ENCODE measurements at regions not wholly inside any gene's neighbourhood (a gene's known extent, or its start where the extent isn't known, plus 50 kb on each side); places are given as distances from the start of the nearest gene placed in this dataset.

- no peak for DNase-seq (ENCODE audit: low read depth)
These were observed 705.6 kb upstream of the ID2 start for GRCh38 chr2:7976206-7976605.

GRCh38 chr2:7977981-7978380 lies 703.9 kb upstream of the ID2 start:
- no peak for DNase-seq (ENCODE audit: low read depth)

- DNase-seq (ENCODE audit: low read depth): no peak
These were observed 699.8 kb upstream of the ID2 start for GRCh38 chr2:7982054-7982453.

- no peak for DNase-seq (ENCODE audit: low read depth)
These were observed 698.4 kb upstream of the ID2 start for GRCh38 chr2:7983451-7983850.

DNA sequence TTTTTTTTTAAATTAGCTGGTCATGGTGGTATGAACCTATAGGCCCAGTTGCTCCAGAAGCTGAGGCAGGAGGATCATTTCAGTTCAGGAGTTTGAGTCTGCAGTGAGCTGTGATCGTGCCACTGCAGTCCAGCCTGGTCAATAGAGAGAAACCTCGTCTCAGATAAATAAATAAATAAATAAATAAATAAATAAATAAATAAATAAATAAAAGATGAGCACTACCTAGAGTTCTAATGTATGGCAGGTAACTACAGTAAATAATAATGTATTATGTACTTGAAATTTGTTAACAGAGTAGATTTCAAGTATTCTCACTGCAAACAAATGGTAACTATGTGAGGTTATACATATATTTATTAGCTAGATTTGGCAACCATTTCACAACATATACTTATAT lies 697.9 kb upstream of the ID2 start:
- DNase-seq (ENCODE audit: low read depth): no peak

DNA sequence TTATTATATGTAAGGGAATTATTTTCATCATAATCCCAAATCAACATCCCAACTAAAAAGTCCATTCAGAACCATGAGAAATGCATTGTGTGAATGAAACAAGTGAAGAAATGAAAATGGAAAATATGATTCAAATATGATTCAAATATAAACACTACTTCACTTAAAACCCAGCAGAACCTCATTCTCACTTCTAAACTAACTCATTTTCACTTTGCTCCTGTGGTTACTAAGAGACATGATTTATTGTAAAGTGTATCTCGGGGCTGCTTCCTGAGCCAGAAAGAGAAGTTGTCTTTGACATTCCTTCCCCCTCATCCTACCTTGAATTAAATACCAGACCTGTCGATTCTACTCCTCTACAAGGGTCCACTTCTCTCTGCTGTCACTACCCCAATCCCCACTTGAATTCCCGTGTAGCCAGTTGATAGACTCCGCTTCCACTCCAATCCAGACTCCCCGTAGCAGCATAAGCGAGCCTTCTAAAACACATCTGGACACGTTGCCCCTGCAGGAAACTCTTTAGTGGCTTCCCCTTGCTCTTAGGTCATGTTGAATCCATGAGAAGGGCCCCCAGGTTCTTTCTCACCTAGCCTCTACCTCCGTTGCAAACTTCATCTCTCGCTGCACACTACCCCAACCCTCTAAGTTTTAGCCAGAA lies 697.0 kb upstream of the ID2 start:
- no peak for DNase-seq (ENCODE audit: low read depth)

DNA sequence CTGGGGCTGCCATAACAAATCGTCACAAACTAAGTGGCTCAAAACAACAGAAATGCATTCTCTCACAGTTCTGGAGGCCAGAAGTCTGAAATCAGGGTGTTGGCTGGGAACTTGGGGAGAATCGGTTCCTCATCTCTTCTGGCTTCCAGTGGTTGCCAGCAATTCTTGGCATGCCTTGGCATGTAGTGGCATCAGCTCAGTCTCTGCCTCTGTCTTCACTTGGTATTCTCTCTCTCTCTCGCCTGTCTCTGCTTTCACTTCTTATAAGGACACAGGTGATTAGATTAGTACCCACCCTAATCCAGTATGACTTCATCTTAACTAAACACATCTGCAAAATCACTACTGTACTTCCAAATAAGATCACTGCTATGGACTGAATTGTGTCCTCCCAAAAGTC lies 695.4 kb upstream of the ID2 start:
- no peak for DNase-seq (ENCODE audit: low read depth)

- DNase-seq (ENCODE audit: low read depth): no peak
These were observed 693.9 kb upstream of the ID2 start for GRCh38 chr2:7987992-7988391.

DNA sequence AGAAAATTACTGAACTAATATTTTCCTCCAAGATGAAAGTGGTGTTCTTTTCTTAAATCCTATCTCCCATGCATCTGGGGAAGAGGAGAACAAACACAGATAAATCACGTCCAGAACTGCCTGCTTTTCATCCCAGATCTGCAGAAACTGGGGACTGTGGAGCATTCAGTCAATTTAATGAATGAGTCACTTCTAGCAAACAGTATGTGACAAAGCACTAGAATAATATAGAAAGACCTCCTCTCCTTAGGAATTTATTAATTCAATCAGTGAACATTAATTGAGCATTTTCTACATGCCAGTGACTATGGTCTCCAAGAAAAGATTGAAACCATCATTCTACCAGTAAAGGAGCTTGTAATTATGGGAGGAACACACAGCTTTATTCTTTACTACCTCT lies 693.4 kb upstream of the ID2 start:
- DNase-seq (ENCODE audit: low read depth): no peak

GRCh38 chr2:7989823-7990222 lies 692.0 kb upstream of the ID2 start:
- no peak for DNase-seq (ENCODE audit: low read depth)

GRCh38 chr2:7992612-7993602 lies 688.9 kb upstream of the ID2 start:
- DNase-seq (ENCODE audit: low read depth): no peak

DNA sequence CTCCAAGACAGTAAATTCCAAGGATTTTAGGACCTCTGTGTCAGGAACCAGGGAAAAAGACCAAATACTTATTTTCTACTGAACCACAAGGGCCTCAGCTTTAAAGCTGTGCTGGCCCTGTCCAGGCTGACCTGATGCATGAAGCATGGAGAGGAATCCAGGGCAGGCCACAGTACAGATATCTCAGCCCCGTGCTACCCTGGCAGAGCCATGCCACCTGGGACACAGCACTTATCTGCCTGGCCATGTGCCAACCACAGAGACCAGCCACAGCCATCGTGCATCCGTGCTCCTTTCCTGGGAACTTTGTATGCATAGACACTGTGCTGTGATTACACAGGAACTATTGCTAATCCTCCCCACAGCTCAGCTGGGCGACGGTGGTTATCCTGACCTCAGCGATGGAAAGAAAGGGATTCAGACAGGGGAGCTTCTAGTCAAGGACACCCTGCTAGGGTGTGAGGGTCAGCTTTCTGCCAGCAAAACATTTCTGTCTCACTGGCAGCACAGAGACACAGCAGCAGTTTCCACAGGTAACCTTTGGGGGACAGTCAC lies 687.4 kb upstream of the ID2 start:
- DNase-seq (ENCODE audit: low read depth): no peak

DNA sequence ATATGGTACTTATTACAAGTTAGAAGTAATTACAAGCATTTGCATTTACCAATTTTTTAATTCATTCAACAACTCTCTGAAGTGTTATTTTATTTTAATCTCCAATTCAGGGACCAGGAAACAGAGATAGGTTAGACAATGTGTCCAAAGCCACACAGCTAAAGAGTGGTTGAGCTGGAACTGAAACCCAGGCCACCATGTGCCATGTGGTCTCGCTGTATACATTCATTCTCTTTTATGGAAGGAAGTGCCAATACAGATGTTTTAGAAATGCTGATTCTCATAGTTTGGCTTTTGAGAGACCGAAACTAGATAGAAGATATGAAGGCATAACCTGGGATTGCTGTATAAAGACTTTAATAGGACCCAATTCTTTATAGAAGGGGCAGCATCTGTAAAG lies 684.6 kb upstream of the ID2 start:
- DNase-seq (ENCODE audit: low read depth): no peak

- DNase-seq (ENCODE audit: low read depth): no peak
These were observed 682.0 kb upstream of the ID2 start for GRCh38 chr2:7999683-8000476.

DNA sequence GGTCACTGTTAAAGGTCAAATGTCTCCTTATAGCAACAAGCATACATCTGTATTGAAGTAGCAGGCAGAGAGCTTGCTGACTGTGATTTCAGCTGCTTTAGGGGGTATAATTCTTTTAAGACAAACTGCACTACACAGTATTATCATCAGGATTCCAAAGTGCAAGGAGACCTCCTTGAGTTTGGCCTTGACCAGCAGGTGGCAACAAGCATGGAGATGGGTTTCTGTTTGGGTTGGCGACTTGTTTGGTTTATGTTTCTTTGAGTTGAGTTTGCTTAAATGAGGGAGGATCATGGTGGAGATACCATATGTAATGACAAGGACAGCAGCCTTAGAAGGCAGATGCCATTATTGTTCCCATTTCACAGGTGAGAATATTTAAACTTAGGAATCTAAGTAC lies 681.0 kb upstream of the ID2 start:
- DNase-seq (ENCODE audit: low read depth): no peak

- no peak for DNase-seq (ENCODE audit: low read depth)
These were observed 679.0 kb upstream of the ID2 start for GRCh38 chr2:8002765-8003393.

DNA sequence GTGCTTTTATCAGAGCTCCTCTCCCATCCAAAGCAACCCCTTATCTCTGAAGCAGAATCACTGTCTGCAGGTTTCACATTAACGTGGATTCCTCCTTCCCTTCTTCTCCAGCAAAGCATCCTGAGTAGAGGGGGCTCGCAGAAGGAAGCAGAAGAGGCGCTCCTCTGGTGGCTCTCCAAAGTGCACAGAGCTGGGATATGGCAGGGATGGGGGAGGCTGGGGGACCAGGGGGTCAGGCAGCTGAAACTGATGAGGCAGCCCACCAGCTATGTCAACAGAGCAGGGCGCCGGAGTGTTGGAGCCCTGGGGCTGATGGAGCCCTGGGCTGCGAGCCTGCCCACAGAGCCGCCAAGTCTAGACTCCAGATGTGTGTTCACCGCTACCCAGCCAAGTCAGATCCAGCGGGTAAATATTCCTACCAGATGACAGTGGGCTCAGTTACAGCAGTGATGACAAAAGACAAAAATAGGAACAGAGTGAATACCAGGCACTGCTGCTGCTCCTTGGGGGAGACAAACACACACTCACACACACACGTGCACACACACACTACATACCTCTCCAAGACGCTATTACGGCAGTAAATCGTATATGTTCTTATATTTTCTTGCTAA lies 678.3 kb upstream of the ID2 start:
- no peak for DNase-seq (ENCODE audit: low read depth)

GRCh38 chr2:8004250-8004681 lies 677.6 kb upstream of the ID2 start:
- no peak for DNase-seq (ENCODE audit: low read depth)

DNA sequence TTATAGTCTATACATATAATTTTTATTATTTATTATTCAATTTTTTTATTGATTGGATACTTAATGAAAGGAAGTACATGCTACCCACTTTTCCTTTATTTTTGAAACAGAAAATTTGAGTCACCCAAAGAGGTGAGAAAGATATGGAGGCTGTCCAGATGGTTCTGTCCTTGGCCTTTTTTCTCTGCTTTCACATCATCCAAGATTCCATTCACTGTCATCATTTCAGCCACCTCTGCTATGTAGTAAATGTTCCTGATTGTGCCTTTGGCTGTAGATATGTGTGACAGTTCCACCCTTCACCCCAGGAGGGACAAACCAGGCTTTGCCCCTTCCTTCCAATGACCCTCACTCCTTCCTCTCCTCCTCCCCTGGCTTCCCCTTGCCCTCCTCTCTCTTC lies 675.7 kb upstream of the ID2 start:
- no peak for DNase-seq (ENCODE audit: low read depth)

- no peak for DNase-seq (ENCODE audit: low read depth)
These were observed 675.2 kb upstream of the ID2 start for GRCh38 chr2:8006626-8007025.

DNA sequence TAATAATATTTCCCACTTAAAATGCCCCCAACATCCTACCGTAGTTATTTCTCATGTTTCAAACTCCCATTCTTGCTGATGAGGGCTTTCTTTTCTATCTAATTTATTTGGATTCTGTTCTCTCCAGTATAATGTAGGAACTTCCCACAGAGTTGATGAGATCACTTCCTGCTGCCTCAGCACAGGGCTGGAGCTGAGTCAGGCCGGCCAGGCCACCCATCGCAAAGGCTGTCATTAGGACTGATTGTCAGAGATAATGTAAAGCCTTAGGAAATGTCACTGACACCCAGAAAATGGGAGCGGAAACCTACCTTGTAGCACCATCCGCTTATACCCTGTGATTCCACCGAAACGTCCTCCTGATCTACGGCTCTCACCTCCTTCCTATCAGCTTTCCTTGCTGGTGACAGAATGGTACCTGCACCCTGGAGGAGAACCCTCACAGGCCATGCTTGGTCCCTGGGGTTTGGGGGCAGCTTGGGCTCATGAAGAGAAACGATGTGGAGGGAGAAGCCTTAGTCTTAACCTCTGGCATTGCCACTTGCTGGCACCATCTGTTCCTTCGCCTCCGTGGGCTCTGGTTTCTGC lies 672.8 kb upstream of the ID2 start:
- no peak for DNase-seq (ENCODE audit: low read depth)

All from CMK (cell line).